Fibroblast of mammary gland (primary cell): ENCODE measurements at regions not wholly inside any gene's neighbourhood (a gene's known extent, or its start where the extent isn't known, plus 50 kb on each side); places are given as distances from the start of the nearest gene placed in this dataset.

Experiments
- DNase-seq: peaks from one replicate; pipeline ENCODE4 v3.0.0-alpha.2; 2010; ENCODE audit warnings: low read depth
- H3K4me3 ChIP-seq: 2 replicates; pipeline ENCODE4 v1.5.1; 2011; ENCODE audit warnings: low read depth, mild to moderate bottlenecking, low read length, moderate library complexity; ENCODE audit not compliant: control insufficient read depth
- CTCF ChIP-seq: conservative IDR thresholded peaks from 2 replicates; pipeline ENCODE4 v1.5.1; 2011; ENCODE audit warnings: low read depth, low read length, inconsistent platforms; ENCODE audit not compliant: control insufficient read depth, insufficient read depth

GRCh38 chr1:185537596-185537995 lies 196.6 kb upstream of the HMCN1 start:
- TF ChIP-seq CTCF, result no peak
- no peak for DNase-seq
- no peak overlapping the region for H3K4me3 ChIP-seq

GRCh38 chr1:185536165-185536920 lies 197.8 kb upstream of the HMCN1 start:
- DNase-seq, result no peak
- H3K4me3 ChIP-seq, result no peak overlapping the region
- TF ChIP-seq CTCF, result no peak

- H3K4me3 ChIP-seq, result no peak overlapping the region
- no peak for DNase-seq
- TF ChIP-seq CTCF, result no peak
Measured at GRCh38 chr1:185535621-185536020, 198.6 kb upstream of the HMCN1 start.

- no peak for TF ChIP-seq CTCF
- no peak overlapping the region for H3K4me3 ChIP-seq
- no peak for DNase-seq
Measured at GRCh38 chr1:185534801-185535200, 199.4 kb upstream of the HMCN1 start.

- no peak overlapping the region for H3K4me3 ChIP-seq
- peak; percentile 6 for DNase-seq
- TF ChIP-seq CTCF, result no peak
Measured at GRCh38 chr1:185533596-185533995, 200.6 kb upstream of the HMCN1 start.

GRCh38 chr1:185532856-185533255 lies 201.3 kb upstream of the HMCN1 start:
- H3K4me3 ChIP-seq, result no peak overlapping the region
- no peak for TF ChIP-seq CTCF
- no peak for DNase-seq

GRCh38 chr1:185531838-185532237 lies 202.4 kb upstream of the HMCN1 start:
- no peak overlapping the region for H3K4me3 ChIP-seq
- TF ChIP-seq CTCF, result no peak
- no peak for DNase-seq
